GM19193 (cell line): ENCODE measurements at regions not wholly inside any gene's neighbourhood (a gene's known extent, or its start where the extent isn't known, plus 50 kb on each side); places are given as distances from the start of the nearest gene placed in this dataset.

Experiments
- POLR2A ChIP-seq: IDR thresholded peaks from 4 replicates; pipeline ENCODE4 v1.6.1; 2011; ENCODE audit not compliant: insufficient read depth, insufficient read length; ENCODE audit errors: extremely low read depth

DNA sequence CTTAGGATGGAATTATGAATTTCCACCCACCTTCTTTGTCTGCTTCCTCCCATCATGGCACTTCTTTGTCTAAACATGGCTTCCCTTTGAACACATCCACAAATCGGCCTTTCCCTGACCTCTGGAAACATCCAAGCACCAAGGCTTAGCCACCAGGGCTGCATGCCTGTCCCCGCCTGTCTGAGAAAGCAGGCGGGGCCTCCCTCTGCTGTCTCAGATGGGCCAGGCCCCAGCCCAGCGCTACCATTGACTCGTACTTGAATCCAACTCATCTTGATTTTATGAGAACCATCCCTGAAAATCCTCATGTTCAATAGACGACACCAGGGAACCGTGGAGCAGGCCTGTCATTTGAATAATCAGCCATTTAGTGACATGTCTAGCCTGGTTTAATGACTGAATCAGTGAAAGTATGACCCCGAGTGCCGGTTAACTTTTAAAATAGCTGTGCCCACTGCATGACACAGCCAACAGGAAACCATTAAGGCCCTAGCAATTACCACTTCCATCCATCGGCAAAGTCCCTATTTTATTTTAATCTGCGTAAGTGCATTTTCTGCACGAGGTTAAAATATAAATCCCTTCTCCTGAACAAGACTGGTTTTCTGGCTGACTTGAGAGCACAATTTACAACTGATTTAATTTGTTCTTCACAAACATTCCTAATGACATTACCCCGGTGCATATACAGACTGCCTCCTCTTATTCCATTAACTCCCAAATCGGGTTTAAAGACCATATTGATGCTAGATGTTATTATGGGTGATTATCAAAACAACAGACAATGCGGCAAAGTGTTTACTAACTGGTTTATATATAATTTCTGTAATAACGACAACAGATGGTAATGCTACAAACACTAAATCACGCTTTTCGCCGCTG is 194.7 kb downstream of the BUB3 start:
- TF ChIP-seq POLR2A, result no peak

DNA sequence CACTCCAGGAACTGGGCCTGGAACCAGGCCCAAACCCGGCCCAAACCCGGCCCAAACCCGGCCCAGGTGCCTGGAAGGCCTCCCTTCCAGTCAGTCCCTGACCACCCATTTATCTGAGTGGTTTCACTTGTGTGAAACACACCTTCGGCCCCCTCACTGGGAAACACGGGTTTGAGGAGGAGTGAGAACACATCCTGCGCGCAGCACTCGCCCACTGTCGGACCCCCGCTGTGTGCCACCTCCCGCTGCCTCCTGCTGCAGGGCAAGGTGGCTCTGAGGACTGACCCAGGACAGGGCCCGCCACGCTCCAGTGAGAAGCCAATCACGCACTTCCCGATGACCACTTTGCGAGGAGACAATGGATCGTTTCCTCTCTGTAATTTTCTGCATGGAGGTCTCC is 197.5 kb downstream of the BUB3 start:
- TF ChIP-seq POLR2A, result no peak

DNA sequence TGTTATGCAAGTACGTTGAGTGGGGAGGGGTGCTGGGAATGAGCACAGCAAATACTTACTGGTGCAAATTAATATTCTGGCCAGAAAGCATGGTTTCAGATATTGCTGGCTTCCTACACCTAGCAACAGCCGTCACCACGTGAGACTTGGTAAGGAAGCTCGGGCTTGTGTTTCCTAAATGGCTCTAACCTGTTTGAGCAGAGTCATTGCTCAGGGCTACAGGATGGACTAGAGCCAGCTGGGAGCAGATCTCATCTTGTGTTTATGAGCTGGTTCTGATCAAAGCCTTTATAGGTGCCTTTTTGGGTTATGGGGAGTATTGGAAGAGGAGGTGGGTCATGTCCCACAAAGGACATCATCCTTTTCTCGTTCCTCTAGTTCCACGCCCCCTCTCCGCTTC is 200.3 kb downstream of the BUB3 start:
- no peak for TF ChIP-seq POLR2A

DNA sequence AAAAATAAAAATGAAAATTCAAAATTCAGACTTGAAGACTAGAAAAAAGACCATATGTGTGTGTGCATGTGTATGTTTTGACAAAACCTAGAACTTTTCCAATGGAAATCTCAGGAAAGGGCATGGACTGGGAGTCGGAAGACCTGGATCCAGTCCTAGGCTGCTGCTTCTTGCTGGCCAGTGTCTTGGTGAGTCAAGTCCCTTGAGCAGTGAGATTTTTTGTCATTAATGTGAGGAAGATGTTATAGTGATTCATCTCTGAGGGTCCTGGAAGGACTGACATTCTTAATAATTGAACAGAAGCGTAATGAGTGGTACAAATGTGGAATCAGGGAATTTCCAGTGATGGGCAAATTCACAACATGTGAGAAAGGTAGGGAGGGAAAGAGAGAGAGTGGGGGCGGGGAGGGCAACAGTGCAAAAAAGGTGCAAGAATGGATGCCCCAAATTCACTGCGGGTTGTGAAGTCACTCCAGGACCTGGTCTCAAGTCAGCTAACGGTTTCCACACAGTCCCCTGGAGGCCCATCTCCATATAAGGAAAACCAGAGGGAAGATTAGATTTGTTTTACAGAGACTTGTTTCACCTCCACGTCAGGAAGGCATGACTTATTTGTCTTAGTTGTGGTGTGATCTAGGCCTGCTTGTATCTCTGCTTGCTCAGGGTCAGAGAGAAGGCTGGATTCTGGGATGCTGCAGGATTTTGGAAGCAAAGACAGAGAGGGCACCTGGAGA is 201.7 kb downstream of the BUB3 start:
- no peak for TF ChIP-seq POLR2A

DNA sequence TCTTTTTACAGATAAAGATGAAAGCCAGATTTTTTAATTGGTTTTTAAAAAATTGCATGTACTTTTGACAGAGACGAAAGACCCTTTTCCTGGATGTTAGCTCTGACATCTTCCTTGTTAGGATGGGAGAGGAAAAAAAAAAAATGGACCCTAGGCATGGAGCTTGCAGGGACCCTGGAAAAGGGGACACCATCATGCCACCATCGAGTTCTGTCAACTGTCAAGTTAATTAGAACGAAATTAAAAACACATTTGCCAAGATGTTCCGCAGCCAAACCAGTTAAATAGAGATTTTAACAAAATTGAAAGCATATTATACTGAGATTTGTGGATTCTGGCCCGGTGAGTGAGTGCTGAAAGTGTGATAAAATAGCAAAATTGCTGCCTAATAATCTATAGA is 202.6 kb downstream of the BUB3 start:
- TF ChIP-seq POLR2A, result no peak

DNA sequence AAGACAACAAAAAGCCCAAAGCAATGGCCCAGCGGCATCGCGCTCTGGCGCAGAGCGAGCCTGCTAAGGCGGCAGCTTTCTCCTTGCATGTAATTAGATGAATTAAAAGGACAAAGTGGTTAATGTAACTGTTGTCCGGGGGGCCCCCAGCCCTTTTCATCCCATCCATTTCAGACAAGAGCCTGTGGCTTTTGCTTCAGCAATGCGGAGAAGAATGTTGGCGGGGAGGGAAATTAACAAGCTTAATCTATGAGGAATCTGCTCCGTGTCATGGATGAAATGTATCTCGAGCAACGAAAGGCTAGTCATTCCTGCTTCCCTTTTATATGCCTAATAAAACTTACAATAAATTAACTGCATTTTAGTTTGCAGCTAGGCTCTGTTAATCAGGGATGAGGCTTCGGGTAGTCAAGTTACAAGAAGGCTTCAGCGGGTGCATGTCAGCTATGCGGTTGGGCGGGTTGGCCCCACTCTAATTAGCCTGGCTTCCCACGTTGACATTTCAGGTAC is 203.3 kb downstream of the BUB3 start:
- no peak for TF ChIP-seq POLR2A

DNA sequence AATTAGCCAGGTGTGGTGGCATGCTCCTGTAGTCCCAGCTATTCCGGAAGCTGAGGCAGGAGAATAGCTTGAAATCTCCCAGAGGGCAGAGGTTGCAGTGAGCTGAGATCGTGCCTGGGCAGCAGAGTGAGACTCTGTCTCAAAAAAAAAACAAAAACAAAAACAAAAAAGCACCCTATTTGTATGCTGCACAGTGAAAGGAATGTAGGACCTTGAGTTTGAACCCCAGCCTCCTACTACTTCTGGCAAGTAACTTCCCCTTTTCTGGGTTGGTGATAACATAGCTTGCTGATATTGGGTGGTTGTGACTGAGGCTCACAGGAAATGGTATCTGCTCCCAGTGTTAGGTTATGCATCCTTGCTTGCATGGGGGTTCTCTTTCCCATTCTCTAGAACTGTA is 205.3 kb downstream of the BUB3 start:
- TF ChIP-seq POLR2A, result no peak

DNA sequence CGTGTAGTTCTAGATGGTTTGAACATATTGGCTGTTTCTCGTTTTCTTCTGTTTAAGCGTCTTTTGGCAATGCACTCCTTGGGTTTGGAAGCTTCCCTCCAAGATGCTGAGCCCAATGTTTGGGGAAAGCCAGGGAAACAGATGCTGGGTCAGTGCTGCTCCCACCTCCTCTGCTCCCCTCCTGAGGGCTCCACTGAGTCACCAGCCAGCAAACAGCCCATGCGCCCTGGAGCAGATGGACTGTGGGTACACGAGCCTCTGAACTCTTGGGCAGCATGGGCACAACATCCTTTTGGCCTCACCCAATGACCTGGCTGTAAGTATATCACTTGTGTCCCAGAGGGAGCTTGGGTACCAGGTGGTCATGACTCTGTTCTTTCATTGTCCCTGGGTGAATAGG is 207.6 kb downstream of the BUB3 start:
- TF ChIP-seq POLR2A, result no peak

DNA sequence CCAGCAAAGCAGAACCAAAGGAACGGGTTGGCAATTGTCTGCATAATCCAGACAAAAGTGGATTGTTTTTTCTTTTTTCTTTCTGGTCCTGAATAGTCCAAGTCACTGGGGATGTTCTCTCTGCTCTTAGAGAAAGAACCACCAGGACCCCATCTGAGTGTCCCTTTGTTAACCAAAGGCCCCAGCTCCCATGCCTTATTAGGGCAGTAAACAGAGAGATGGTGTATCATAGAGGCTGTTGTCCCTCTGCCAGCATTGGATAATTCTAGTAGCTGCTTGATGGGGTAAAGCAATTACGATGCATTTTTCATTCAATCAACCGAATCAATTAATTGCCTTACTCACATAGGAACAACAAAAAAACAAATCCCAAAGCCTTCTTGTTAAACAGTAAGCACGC is 213.0 kb downstream of the BUB3 start:
- no peak for TF ChIP-seq POLR2A

DNA sequence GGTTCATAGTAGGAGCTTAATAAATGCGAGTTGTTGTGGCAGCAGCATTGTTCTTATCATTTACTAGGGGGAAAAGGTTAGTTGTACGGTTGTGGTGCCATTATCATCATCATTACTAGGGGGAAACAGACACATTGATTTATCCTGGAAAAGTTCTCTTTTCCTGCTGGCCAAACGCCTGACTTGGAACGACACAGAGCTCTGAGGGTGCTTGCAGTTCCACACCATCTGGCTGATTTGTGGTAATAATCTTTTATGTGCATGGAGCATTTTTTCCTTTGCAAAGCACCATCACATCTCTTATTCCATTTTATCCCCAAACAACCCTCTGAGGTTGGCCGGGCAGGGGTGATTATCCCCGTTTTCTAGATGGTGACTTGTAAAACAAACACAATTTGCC is 219.4 kb downstream of the BUB3 start:
- no peak for TF ChIP-seq POLR2A

DNA sequence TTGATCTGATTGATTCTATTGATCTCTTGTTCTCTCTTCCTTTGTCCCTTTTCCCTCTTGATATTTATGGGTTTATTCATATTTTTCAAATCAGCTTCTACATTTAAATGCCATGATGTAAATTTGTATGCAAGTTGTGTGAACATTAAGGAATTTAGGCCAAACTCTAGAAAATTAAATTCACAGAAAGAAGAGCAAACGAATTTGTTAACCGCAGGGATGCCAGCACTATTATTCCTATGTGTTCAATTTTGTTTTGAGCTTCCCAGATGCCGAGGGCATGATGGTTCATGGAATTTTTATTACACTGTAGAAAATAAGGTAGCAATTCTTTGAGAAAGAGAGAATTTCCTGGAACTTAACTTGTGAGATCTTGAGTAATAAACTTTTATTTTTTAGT is 220.9 kb downstream of the BUB3 start:
- TF ChIP-seq POLR2A, result no peak

DNA sequence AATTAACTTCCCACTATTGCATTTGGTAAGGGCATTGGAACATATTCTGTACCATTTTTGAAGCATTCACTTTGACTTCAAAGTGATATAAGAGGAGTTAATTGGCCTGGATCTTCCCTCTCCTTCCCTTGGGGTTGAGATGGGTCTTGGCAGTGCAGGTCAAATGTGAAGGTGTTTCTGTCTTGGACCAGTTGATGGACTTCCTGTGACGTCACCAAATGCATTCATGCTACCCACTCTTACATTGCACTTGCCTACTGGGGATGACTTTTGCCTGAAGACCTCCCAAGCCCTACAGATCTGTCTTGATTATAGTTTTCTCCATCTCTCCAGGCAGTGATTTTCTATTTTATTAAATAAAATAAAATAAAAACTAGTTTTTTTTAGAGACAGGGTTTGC is 221.5 kb downstream of the BUB3 start:
- TF ChIP-seq POLR2A, result no peak

DNA sequence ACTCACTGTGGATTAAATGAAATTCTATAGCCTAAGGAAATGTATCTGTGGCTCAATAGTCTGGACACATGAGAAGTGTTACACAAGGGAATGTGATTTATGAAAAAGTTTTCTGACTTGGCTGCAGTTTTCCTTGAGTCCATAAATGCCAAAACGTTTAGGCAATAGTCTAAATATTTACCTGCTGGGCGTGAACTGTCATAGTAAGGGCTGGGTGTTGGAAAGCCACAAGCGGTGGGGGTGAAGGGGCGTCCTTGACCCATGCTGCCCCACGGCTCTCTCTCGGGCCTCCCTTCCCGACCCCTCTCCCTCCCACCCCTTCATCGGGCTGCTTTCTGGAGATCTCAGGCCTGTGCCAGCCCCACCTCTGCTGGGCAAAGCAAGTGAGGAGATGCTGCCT is 223.7 kb downstream of the BUB3 start:
- TF ChIP-seq POLR2A, result no peak

DNA sequence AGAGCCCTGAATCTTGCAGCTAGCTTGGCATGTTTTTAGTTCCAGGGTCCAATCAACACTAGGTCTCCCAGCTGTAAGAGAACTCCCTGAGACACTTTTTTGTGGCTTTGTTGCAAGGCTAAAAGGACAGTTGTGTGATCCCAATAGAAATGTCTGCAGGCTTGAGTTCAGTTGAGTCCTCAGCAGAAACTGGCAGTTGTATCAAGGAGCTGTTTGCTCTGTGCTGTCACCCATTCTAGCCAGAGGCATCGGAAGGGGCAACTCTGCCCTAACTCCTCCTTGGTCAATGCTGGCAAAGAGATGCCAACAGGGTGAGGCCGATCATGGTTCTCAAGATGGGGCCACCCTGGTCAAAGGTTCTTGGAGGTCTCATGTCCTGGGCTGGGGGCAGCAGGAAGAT is 224.1 kb downstream of the BUB3 start:
- no peak for TF ChIP-seq POLR2A

DNA sequence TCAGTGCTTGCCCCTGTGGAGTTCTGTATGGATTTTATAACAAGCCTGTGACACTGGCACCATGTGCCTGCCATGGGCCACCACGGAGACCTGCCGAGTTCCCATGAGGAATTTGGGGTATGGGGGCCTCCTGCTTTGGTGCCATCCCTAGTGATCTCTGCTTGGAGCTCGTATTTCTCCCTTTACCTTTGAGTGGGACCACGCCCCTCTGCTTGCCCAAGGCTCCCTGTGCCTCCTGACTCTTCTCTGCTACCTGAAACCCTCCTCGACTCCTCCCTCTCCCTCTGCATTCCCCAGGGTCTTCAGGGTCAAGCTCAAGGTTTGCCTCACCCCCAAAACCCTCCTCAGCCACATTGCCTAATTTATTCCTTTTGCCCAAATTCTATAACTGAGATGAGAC is 225.0 kb downstream of the BUB3 start:
- TF ChIP-seq POLR2A, result no peak
